ENCODE measurements at regions not wholly inside any gene's neighbourhood (a gene's known extent, or its start where the extent isn't known, plus 50 kb on each side); places are given as distances from the start of the nearest gene placed in this dataset.
A peak's percentile ranks its signal among the peaks of the same experiment; 100 is the strongest.

- H3K9me3 ChIP-seq (ENCODE audit: severe bottlenecking): no peaks in the 10 kb centered on the region
- H3K27me3 ChIP-seq (ENCODE audit: insufficient read depth, poor library complexity, severe bottlenecking): no peaks in the 10 kb centered on the region
- peak; percentile 85 for TF ChIP-seq CTCF (IDR thresholded peaks at IDR 0.05; ENCODE audit: poor library complexity, severe bottlenecking)
- ATAC-seq (ENCODE audit: low read depth) (peak; percentile 45; the same call in 1 of the 3 replicates), DNase-seq (ENCODE audit: low spot score) (no peak)
- no peak overlapping the region for H3K4me3 ChIP-seq (ENCODE audit: severe bottlenecking)
- H3K4me1 ChIP-seq (ENCODE audit: insufficient read depth, poor library complexity, severe bottlenecking): peaks cover 26% of the 10 kb centered on the region
- H3K36me3 ChIP-seq (ENCODE audit: low read depth): no peaks in the 10 kb centered on the region
- H3K27ac ChIP-seq (ENCODE audit: poor library complexity, severe bottlenecking): no peak overlapping the region
Measured at GRCh38 chr13:23960566-23961156, 63.4 kb upstream of the C1QTNF9B start.

DNA sequence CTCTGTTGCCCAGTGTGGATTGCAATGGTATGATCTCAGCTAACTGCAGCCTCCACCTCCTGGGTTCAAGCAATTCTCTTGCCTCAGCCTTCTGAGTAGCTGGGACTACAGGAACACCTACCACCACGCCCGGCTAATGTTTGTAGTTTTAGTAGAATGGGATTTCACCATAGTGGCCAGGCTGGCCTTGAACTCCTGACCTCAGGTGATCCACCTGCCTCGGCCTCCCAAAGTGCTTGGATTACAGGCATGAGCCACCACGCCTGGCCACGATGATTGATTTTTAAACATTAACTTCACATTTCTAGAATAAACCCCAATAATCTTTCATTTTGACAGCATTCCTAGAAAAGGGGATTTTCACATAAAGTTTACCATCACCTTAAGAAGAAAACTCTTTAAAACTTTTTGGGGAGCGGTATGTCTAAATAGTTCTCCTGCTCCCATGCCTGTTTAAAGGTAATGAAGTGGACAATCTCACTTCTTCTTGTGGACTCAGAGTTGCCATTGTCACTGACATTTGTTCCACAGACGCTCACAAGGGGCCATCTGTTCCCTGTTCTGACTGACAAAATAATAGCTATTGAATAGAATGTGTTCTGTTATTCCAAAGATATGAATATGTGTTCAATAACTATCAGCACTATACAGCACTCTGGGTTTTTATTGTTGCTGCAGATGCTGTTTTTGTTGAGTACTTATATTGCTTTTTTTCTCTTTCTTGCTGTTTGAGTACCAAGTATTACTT is 66.1 kb upstream of the C1QTNF9B start:
- DNase-seq (ENCODE audit: low spot score) (no peak), ATAC-seq (ENCODE audit: low read depth) (no peak)
- no peak for TF ChIP-seq CTCF (IDR thresholded peaks at IDR 0.05; ENCODE audit: poor library complexity, severe bottlenecking)
- Histone ChIP-seq H3K27ac (ENCODE audit: poor library complexity, severe bottlenecking) (no peak overlapping the region), H3K4me1 (ENCODE audit: insufficient read depth, poor library complexity, severe bottlenecking) (peaks cover 12% of the 10 kb centered on the region), H3K4me3 (ENCODE audit: severe bottlenecking) (no peak overlapping the region), H3K27me3 (ENCODE audit: insufficient read depth, poor library complexity, severe bottlenecking) (no peaks in the 10 kb centered on the region), H3K9me3 (ENCODE audit: severe bottlenecking) (no peaks in the 10 kb centered on the region), H3K36me3 (ENCODE audit: low read depth) (no peaks in the 10 kb centered on the region)

GRCh38 chr13:23963947-23964346 is 66.6 kb upstream of the C1QTNF9B start:
- ATAC-seq (ENCODE audit: low read depth): no peak; the same call in 2 of the 3 replicates

GRCh38 chr13:23965346-23965745 is 68.0 kb upstream of the C1QTNF9B start:
- DNase-seq (ENCODE audit: low spot score): no peak
- ATAC-seq (ENCODE audit: low read depth): no peak
- Histone ChIP-seq H3K27me3 (ENCODE audit: insufficient read depth, poor library complexity, severe bottlenecking) (no peaks in the 10 kb centered on the region), H3K27ac (ENCODE audit: poor library complexity, severe bottlenecking) (no peak overlapping the region), H3K9me3 (ENCODE audit: severe bottlenecking) (no peaks in the 10 kb centered on the region), H3K4me3 (ENCODE audit: severe bottlenecking) (no peak overlapping the region), H3K4me1 (ENCODE audit: insufficient read depth, poor library complexity, severe bottlenecking) (peaks cover 7% of the 10 kb centered on the region), H3K36me3 (ENCODE audit: low read depth) (no peaks in the 10 kb centered on the region)
- no peak for TF ChIP-seq CTCF (IDR thresholded peaks at IDR 0.05; ENCODE audit: poor library complexity, severe bottlenecking)

More at GRCh38 chr13:23963947-23964346, 66.6 kb upstream of the C1QTNF9B start:
- peaks cover 10% of the 10 kb centered on the region for H3K4me1 ChIP-seq (ENCODE audit: insufficient read depth, poor library complexity, severe bottlenecking)
- no peaks in the 10 kb centered on the region for H3K36me3 ChIP-seq (ENCODE audit: low read depth)
- TF ChIP-seq CTCF (IDR thresholded peaks at IDR 0.05; ENCODE audit: poor library complexity, severe bottlenecking): no peak
- no peak overlapping the region for H3K27ac ChIP-seq (ENCODE audit: poor library complexity, severe bottlenecking)
- no peaks in the 10 kb centered on the region for H3K9me3 ChIP-seq (ENCODE audit: severe bottlenecking)
- no peak for DNase-seq (ENCODE audit: low spot score)
- no peaks in the 10 kb centered on the region for H3K27me3 ChIP-seq (ENCODE audit: insufficient read depth, poor library complexity, severe bottlenecking)
- no peak overlapping the region for H3K4me3 ChIP-seq (ENCODE audit: severe bottlenecking)

DNA sequence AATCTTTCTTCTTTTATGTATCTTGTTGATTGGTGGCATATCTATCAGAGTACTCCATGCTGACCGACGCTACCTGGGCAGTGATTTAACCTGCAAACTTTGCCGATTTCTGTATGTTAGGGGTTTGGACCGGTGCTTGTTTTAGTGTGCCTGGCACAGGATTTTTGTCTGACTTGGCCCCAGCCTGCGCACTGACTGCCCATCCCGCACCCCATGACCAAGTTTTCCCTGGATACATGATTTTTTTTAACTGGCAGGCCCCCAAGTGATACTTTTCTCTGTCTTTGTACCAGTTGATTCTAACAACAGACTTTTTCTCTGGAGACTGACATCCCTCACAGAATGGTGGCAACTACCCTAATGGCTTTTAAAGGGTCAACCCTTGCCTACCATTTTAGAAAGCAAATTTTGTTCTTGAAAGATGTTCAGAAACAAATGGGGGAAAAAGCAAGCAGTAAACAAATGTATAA is 69.0 kb upstream of the C1QTNF9B start:
- no peak for DNase-seq (ENCODE audit: low spot score)
- Histone ChIP-seq H3K36me3 (ENCODE audit: low read depth) (no peaks in the 10 kb centered on the region), H3K9me3 (ENCODE audit: severe bottlenecking) (no peaks in the 10 kb centered on the region), H3K4me1 (ENCODE audit: insufficient read depth, poor library complexity, severe bottlenecking) (peaks cover 7% of the 10 kb centered on the region), H3K4me3 (ENCODE audit: severe bottlenecking) (peak overlapping the region; percentile 9), H3K27me3 (ENCODE audit: insufficient read depth, poor library complexity, severe bottlenecking) (no peaks in the 10 kb centered on the region), H3K27ac (ENCODE audit: poor library complexity, severe bottlenecking) (no peak overlapping the region)
- no peak for ATAC-seq (ENCODE audit: low read depth)
- no peak for TF ChIP-seq CTCF (IDR thresholded peaks at IDR 0.05; ENCODE audit: poor library complexity, severe bottlenecking)

Data from RWPE2 (cell line).